ENCODE measurements at regions not wholly inside any gene's neighbourhood (a gene's known extent, or its start where the extent isn't known, plus 50 kb on each side); places are given as distances from the start of the nearest gene placed in this dataset.

DNA sequence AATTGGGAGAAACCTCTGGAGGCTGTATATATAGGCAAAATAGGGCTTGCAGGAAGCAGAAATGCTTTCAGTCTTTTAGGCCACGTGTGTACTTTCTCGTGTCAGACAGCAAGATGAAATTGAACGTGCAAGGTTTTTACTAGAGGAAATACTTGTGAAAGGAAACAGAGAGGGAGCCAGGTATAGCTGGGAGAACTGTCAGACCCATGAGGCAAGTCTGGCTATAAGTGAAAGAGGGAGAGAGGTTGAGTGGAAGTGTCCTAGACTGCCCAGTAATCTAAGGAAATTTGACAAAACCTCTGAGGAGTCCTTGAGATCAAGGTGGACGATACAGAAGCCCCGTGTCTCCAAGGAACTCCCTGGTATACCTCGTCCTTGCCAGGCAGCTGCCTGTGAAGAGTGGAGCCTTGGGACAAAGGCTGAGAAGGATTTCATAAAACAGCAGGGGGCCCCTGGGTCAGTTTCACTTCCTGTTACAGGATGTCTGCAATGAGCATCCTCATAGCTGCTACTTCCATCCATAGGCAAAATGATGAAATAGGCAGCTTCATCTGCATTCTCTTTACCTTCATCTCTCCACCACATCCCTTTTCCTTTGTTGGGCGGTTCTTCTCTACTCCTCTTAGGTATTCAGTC is 114.4 kb upstream of the MAP3K7 start:
- peaks cover 0 to 3% (median 0%) of the 10 kb centered on the region in 9 donors for H3K27me3 ChIP-seq
- intact Hi-C loops (cut with DNase I) = no loop called here
- no peak overlapping the region for H3K27ac ChIP-seq
- ATAC-seq = no peak
- 44 to 52% (median 48%) methylated on average over 7 of the region's 7 CpGs for WGBS, 4 donors
- H3K36me3 ChIP-seq = no peaks in the 10 kb centered on the region
- H3K4me3 ChIP-seq = no peak overlapping the region
- TF ChIP-seq, protein P1, sequence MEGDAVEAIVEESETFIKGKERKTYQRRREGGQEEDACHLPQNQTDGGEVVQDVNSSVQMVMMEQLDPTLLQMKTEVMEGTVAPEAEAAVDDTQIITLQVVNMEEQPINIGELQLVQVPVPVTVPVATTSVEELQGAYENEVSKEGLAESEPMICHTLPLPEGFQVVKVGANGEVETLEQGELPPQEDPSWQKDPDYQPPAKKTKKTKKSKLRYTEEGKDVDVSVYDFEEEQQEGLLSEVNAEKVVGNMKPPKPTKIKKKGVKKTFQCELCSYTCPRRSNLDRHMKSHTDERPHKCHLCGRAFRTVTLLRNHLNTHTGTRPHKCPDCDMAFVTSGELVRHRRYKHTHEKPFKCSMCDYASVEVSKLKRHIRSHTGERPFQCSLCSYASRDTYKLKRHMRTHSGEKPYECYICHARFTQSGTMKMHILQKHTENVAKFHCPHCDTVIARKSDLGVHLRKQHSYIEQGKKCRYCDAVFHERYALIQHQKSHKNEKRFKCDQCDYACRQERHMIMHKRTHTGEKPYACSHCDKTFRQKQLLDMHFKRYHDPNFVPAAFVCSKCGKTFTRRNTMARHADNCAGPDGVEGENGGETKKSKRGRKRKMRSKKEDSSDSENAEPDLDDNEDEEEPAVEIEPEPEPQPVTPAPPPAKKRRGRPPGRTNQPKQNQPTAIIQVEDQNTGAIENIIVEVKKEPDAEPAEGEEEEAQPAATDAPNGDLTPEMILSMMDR (IDR thresholded peaks at IDR 0.05) = no peak
- no peak for TF ChIP-seq POLR2A (IDR thresholded peaks at IDR 0.05)
- H3K4me1 ChIP-seq = no peaks in the 10 kb centered on the region
- no peak for DNase-seq
- H3K9me3 ChIP-seq = peaks cover 0 to 1% (median 0%) of the 10 kb centered on the region in 12 donors

DNA sequence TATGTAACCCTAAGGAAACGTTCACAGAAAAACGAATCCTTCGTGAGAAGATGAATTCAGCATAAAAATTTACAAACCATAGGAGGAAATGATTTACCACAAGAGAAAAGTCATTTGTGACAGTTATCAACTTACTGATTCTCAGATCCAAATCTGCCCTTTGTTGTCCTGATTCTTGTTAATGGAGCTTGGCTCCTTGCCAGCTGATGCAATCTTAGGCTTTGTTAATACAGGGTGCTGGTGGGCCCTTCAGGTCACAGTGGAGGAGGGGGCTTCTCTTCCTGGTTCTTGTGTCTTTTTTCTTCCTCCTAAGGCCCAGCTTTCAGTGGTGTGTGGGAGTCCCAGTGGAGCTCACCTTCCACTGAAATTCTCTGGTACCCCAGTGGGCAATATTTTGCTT is 108.4 kb upstream of the MAP3K7 start:
- Histone ChIP-seq H3K36me3 (no peaks in the 10 kb centered on the region), H3K4me3 (no peak overlapping the region), H3K4me1 (no peaks in the 10 kb centered on the region), H3K9me3 (peaks cover 0 to 13% (median 0%) of the 10 kb centered on the region in 12 donors), H3K27me3 (no peaks in the 10 kb centered on the region), H3K27ac (no peak overlapping the region)
- ATAC-seq (no peak), DNase-seq (no peak)
- TF ChIP-seq POLR2A (IDR thresholded peaks at IDR 0.05) = no peak
- TF ChIP-seq, protein P1 (IDR thresholded peaks at IDR 0.05) = no peak
- intact Hi-C loops (cut with DNase I) = no loop called here
- 77 to 86% (median 85%) methylated on average over 3 of the region's 3 CpGs for WGBS, 4 donors

DNA sequence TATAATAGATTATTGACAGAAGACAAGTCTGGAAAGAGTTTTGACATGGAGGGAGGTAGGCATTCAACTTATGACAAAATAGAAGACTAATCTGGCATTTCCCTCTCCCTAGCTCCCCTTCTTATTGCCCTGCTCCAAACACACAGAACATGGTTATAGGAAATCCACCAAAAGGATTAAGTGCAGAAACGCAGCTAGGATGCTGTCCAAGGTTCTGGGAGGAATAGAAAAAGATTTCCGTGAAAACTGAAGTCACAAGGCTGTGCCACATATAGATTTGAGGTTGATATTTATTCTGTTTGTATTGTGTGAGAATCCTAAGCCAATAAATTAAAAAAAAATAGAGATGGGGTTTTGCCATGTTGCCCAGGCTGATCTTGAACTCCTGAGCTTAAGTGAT is 107.9 kb upstream of the MAP3K7 start:
- no peaks in the 10 kb centered on the region for H3K4me1 ChIP-seq
- no peak overlapping the region for H3K4me3 ChIP-seq
- H3K27ac ChIP-seq = no peak overlapping the region
- no peaks in the 10 kb centered on the region for H3K27me3 ChIP-seq
- peaks cover 0 to 13% (median 0%) of the 10 kb centered on the region in 12 donors for H3K9me3 ChIP-seq
- intact Hi-C loops (cut with DNase I) = no loop called here
- 53 to 60% (median 60%) methylated on average over 2 of the region's 2 CpGs for WGBS, 4 donors
- ATAC-seq = no peak
- DNase-seq = no peak
- TF ChIP-seq, protein P1 (IDR thresholded peaks at IDR 0.05) = no peak
- no peak for TF ChIP-seq POLR2A (IDR thresholded peaks at IDR 0.05)
- H3K36me3 ChIP-seq = no peaks in the 10 kb centered on the region

DNA sequence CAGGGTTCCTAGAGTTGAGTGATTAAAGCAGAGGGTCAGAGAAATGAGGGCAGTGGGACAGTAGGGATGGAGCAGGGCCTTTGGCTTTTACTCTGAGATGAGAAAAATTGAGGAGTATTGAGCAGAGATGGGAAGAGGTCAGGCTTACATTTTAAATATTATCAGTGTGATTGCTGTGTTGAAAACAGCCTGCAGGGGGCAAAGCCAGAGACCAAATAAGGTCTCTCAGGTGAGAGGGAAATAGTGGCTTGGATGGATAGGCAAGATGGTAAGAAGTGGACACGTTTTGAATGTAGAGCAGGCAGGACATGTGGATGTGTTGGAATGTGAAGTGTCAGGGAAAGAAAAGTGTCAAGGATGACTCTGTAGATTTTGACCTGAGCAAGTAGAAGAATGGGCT is 105.0 kb upstream of the MAP3K7 start:
- Histone ChIP-seq H3K4me3 (no peak overlapping the region), H3K4me1 (no peaks in the 10 kb centered on the region), H3K27me3 (no peaks in the 10 kb centered on the region), H3K36me3 (no peaks in the 10 kb centered on the region), H3K27ac (no peak overlapping the region), H3K9me3 (peaks cover 0 to 13% (median 0%) of the 10 kb centered on the region in 12 donors)
- WGBS, 4 donors = 18 to 42% (median 32%) methylated on average over 1 of the region's 1 CpG
- no peak for TF ChIP-seq POLR2A (IDR thresholded peaks at IDR 0.05)
- TF ChIP-seq, protein P1 (IDR thresholded peaks at IDR 0.05) = no peak
- ATAC-seq = no peak
- intact Hi-C loops (cut with DNase I) = no loop called here
- DNase-seq = no peak
